ENCODE measurements at regions not wholly inside any gene's neighbourhood (a gene's known extent, or its start where the extent isn't known, plus 50 kb on each side); places are given as distances from the start of the nearest gene placed in this dataset.

DNA sequence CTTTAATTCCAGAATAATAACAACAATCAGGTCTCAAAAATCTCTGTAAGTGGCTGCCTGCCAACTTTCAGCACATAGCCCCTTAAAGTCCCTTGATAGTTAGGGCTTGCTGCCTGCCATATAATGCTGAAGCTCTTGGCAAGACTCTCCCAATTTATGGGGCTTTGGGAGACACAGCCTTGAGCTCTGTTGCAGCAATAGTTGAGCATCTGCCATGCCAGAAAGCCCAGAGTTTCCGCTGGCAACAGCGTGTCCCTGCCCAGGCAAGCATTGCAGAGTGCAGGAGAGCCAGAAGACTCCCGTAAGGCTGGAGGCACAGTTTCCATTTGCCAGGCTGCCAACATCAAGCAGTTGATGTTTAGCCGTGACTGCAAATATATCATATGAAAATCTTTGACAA lies 678.5 kb upstream of the NUDT12 start:
- TF ChIP-seq POLR2AphosphoS5 (IDR thresholded peaks at IDR 0.05; ENCODE audit: borderline replicate concordance, low read depth, low read length) (no peak), EZH2 (IDR thresholded peaks at IDR 0.05) (no peak), FOXP2 (optimal IDR thresholded peaks at IDR 0.05; ENCODE audit: control extremely low read depth, extremely low read length, insufficient read depth) (no peak)

All from SK-N-MC (cell line).